H9 (cell line): ENCODE measurements at regions not wholly inside any gene's neighbourhood (a gene's known extent, or its start where the extent isn't known, plus 50 kb on each side); places are given as distances from the start of the nearest gene placed in this dataset.

Experiments used
- DNase-seq: peaks from one replicate; pipeline ENCODE4 v3.0.0-alpha.2; 2017
- H2AFZ ChIP-seq: one replicate; pipeline ENCODE4 v1.6.1; 2013; ENCODE audit warnings: mild to moderate bottlenecking, low read length, control low read depth, moderate library complexity
- H2AK5ac ChIP-seq: 2 replicates; pipeline ENCODE4 v1.6.1; 2013; ENCODE audit warnings: low read length, control low read depth, mixed read lengths; ENCODE audit not compliant: insufficient read length
- H2BK120ac ChIP-seq: one replicate; pipeline ENCODE4 v1.6.1; 2013; ENCODE audit warnings: low read depth, mild to moderate bottlenecking, low read length, control low read depth, inconsistent platforms; ENCODE audit not compliant: poor library complexity, severe bottlenecking
- H2BK12ac ChIP-seq: 2 replicates; pipeline ENCODE4 v1.6.1; 2013; ENCODE audit warnings: low read length, control low read depth, mixed read lengths, low read depth; ENCODE audit not compliant: insufficient read length
- H2BK15ac ChIP-seq: 2 replicates; pipeline ENCODE4 v1.6.1; 2013; ENCODE audit warnings: low read depth, low read length, control low read depth
- H2BK20ac ChIP-seq: one replicate; pipeline ENCODE4 v1.6.1; 2013; ENCODE audit warnings: low read depth, mild to moderate bottlenecking, low read length, control low read depth, inconsistent platforms; ENCODE audit not compliant: poor library complexity, severe bottlenecking
- H2BK5ac ChIP-seq: 2 replicates; pipeline ENCODE4 v1.6.1; 2013; ENCODE audit warnings: low read length, control low read depth, mixed read lengths; ENCODE audit not compliant: insufficient read length
- H3K14ac ChIP-seq: 2 replicates; pipeline ENCODE4 v1.6.1; 2013; ENCODE audit warnings: low read length, control low read depth; ENCODE audit not compliant: insufficient read depth
- H3K18ac ChIP-seq: 2 replicates; pipeline ENCODE4 v1.6.1; 2013; ENCODE audit warnings: low read depth, mild to moderate bottlenecking, mixed read lengths, low read length, control low read depth; ENCODE audit not compliant: insufficient read length
- H3K23ac ChIP-seq: 2 replicates; pipeline ENCODE4 v1.6.1; 2013; ENCODE audit warnings: low read length, control low read depth, mixed read lengths, low read depth; ENCODE audit not compliant: insufficient read length
- H3K23me2 ChIP-seq: 2 replicates; pipeline ENCODE4 v1.6.1; 2013; ENCODE audit warnings: low read depth, mild to moderate bottlenecking, mixed read lengths, low read length, control low read depth; ENCODE audit not compliant: insufficient read length, poor library complexity, severe bottlenecking
- H3K27ac ChIP-seq: 2 replicates; pipeline ENCODE4 v1.5.1; 2013; ENCODE audit warnings: low read length, control low read depth, mixed read lengths, low read depth; ENCODE audit not compliant: insufficient read length
- H3K27me3 ChIP-seq: 2 replicates; pipeline ENCODE4 v1.6.1; 2013; ENCODE audit warnings: low read length, control low read depth, inconsistent platforms; ENCODE audit not compliant: insufficient read depth
- H3K4ac ChIP-seq: 2 replicates; pipeline ENCODE4 v1.6.1; 2013; ENCODE audit warnings: low read depth, mild to moderate bottlenecking, control low read depth, inconsistent platforms, low read length, moderate library complexity
- H3K4me1 ChIP-seq: 2 replicates; pipeline ENCODE4 v1.6.1; 2013; ENCODE audit warnings: low read length, control low read depth, inconsistent platforms; ENCODE audit not compliant: insufficient read depth
- H3K4me2 ChIP-seq: 2 replicates; pipeline ENCODE4 v1.6.1; 2013; ENCODE audit warnings: low read length, control low read depth, mixed read lengths; ENCODE audit not compliant: insufficient read length, insufficient read depth
- H3K56ac ChIP-seq: 2 replicates; pipeline ENCODE4 v1.6.1; 2013; ENCODE audit warnings: low read depth, mild to moderate bottlenecking, mixed read lengths, low read length, control low read depth; ENCODE audit not compliant: insufficient read length
- H3K79me1 ChIP-seq: 2 replicates; pipeline ENCODE4 v1.6.1; 2013; ENCODE audit warnings: low read depth, mild to moderate bottlenecking, moderate library complexity, low read length, control low read depth, inconsistent platforms; ENCODE audit not compliant: insufficient read depth, poor library complexity, severe bottlenecking
- H3K79me2 ChIP-seq: 2 replicates; pipeline ENCODE4 v1.6.1; 2013; ENCODE audit warnings: low read length, control low read depth, inconsistent platforms; ENCODE audit not compliant: insufficient read depth
- H3K9ac ChIP-seq: 2 replicates; pipeline ENCODE4 v1.6.1; 2013; ENCODE audit warnings: low read length, control low read depth, mixed read lengths; ENCODE audit not compliant: insufficient read length; ENCODE audit errors: extremely low read depth
- H3K9me3 ChIP-seq: one replicate; pipeline ENCODE4 v1.6.1; 2013; ENCODE audit warnings: low read depth, low read length, inconsistent platforms; ENCODE audit not compliant: control insufficient read depth
- H3T11ph ChIP-seq: one replicate; pipeline ENCODE4 v1.6.1; 2013; ENCODE audit warnings: mild to moderate bottlenecking, low read length, control low read depth, inconsistent platforms
- H4K20me1 ChIP-seq: one replicate; pipeline ENCODE4 v1.6.1; 2013; ENCODE audit not compliant: control insufficient read depth, insufficient read length, insufficient read depth
- H4K5ac ChIP-seq: 2 replicates; pipeline ENCODE4 v1.6.1; 2013; ENCODE audit warnings: low read depth, mild to moderate bottlenecking, mixed read lengths, low read length, control low read depth; ENCODE audit not compliant: insufficient read length
- H4K8ac ChIP-seq: replicated peaks from 2 replicates; pipeline ENCODE4 v1.6.1; 2013; ENCODE audit warnings: low read length, control low read depth, mixed read lengths, low read depth; ENCODE audit not compliant: insufficient read length
- H4K91ac ChIP-seq: 2 replicates; pipeline ENCODE4 v1.6.1; 2013; ENCODE audit warnings: low read depth, mild to moderate bottlenecking, moderate library complexity, mixed read lengths, low read length, control low read depth; ENCODE audit not compliant: insufficient read length
- H3K27ac Mint-ChIP-seq, 3 experiments: 2 replicates in 2 of 3; 3 replicates in 1 of 3; pipeline ENCODE4 v1.8.0; 2020 to 2021; ENCODE audit warnings: mixed read lengths in 3 of 3, mild to moderate bottlenecking in 1 of 3, moderate library complexity in 1 of 3
- H3K27me3 Mint-ChIP-seq: 2 replicates; pipeline ENCODE4 v1.8.0; 2021; ENCODE audit warnings: low read depth, mild to moderate bottlenecking, moderate library complexity, mixed read lengths
- H3K36me3 Mint-ChIP-seq, 3 experiments: 2 replicates in 2 of 3; 3 replicates in 1 of 3; pipeline ENCODE4 v1.8.0; 2020 to 2021; ENCODE audit warnings: low read depth in 3 of 3, mixed read lengths in 3 of 3; ENCODE audit not compliant: insufficient read depth in 1 of 3
- H3K4me1 Mint-ChIP-seq, 2 experiments: 2 replicates each; pipeline ENCODE4 v1.8.0; 2020; ENCODE audit warnings: mixed read lengths in 2 of 2
- H3K4me3 Mint-ChIP-seq, 2 experiments: 2 replicates in 1 of 2; 3 replicates in 1 of 2; pipeline ENCODE4 v1.8.0; 2020 to 2021; ENCODE audit warnings: mild to moderate bottlenecking in 2 of 2, mixed read lengths in 2 of 2, moderate library complexity in 1 of 2
- H3K9me3 Mint-ChIP-seq, 2 experiments: 2 replicates in 1 of 2; 3 replicates in 1 of 2; pipeline ENCODE4 v1.8.0; 2020; ENCODE audit warnings: mild to moderate bottlenecking in 2 of 2, mixed read lengths in 2 of 2, moderate library complexity in 1 of 2
- CTCF ChIP-seq: fragments of 200-600 bp; sonication (generic); conservative IDR thresholded peaks from 3 replicates; pipeline ENCODE4 v1.8.0; 2021; ENCODE audit warnings: antibody characterized with exemption, mild to moderate bottlenecking
- WGBS: extraction: QIAGEN DNeasy Blood & Tissue Kit; methylation state at CpG from one replicate; pipeline ENCODE4 v1.1.7; 2013; ENCODE audit warnings: missing lambda C conversion rate, low lambda C conversion rate, mixed read lengths; ENCODE audit not compliant: insufficient read length; ENCODE audit errors: extremely low coverage; 5-methylcytosine and 5-hydroxymethylcytosine counted together

GRCh38 chr11:128116885-128117284, 470.5 kb downstream of the ETS1 start:
- Mint-ChIP-seq H3K36me3 (peaks cover 0 to 2% (median 0%) of the 10 kb centered on the region in 3 experiments; a peak in 4 of 7 replicates), H3K27ac (no peak overlapping the region), H3K9me3 (peaks cover 5 to 6% of the 10 kb centered on the region in 2 experiments; a peak in 4 of 5 replicates), H3K27me3 (peaks cover 2% of the 10 kb centered on the region), H3K4me1 (peaks cover 3 to 4% of the 10 kb centered on the region in 2 experiments; a peak in 2 of 4 replicates), H3K4me3 (no peak overlapping the region)
- Histone ChIP-seq H3K4ac (no peak overlapping the region), H3K23me2 (no peaks in the 10 kb centered on the region), H2AFZ (no peak overlapping the region), H3K27ac (no peak overlapping the region), H2BK12ac (no peak overlapping the region), H3K18ac (no peak overlapping the region), H3K27me3 (no peaks in the 10 kb centered on the region), H3T11ph (no peak overlapping the region), H3K23ac (no peak overlapping the region), H3K4me1 (no peaks in the 10 kb centered on the region), H4K8ac (no peak overlapping the region), H3K9me3 (no peaks in the 10 kb centered on the region), H2AK5ac (no peak overlapping the region), H2BK5ac (no peak overlapping the region), H2BK120ac (no peak overlapping the region), H3K4me2 (no peak overlapping the region), H3K79me1 (no peaks in the 10 kb centered on the region), H3K14ac (no peak overlapping the region), H3K9ac (no peak overlapping the region), H2BK20ac (no peak overlapping the region), H2BK15ac (no peak overlapping the region), H4K20me1 (no peaks in the 10 kb centered on the region), H3K79me2 (no peaks in the 10 kb centered on the region), H4K5ac (no peak overlapping the region), H4K91ac (no peak overlapping the region), H3K56ac (no peak overlapping the region)
- DNase-seq = no peak
- WGBS = no CpG with 5 or more reads among the region's 7 CpGs
- TF ChIP-seq CTCF = no peak
